Hepatocyte (in vitro differentiated cells): ENCODE measurements at regions not wholly inside any gene's neighbourhood (a gene's known extent, or its start where the extent isn't known, plus 50 kb on each side); places are given as distances from the start of the nearest gene placed in this dataset.

ENCODE experiments used
- CTCF ChIP-seq: fragments of 200-600 bp; sonication (generic); IDR thresholded peaks from 2 replicates; pipeline ENCODE4 v1.5.1; 2016; ENCODE audit warnings: antibody characterized with exemption, mild to moderate bottlenecking; ENCODE audit not compliant: poor library complexity
- EZH2 ChIP-seq: fragments of 200-600 bp; sonication (generic); IDR thresholded peaks from 2 replicates; pipeline ENCODE4 v1.6.1; 2016; ENCODE audit warnings: antibody characterized with exemption, mild to moderate bottlenecking, borderline replicate concordance
- EZH2phosphoT487 ChIP-seq: fragments of 200-600 bp; sonication (generic); IDR thresholded peaks from one replicate; pipeline ENCODE4 v1.6.1; 2018; ENCODE audit warnings: antibody characterized with exemption, mild to moderate bottlenecking, low read depth, moderate library complexity; ENCODE audit not compliant: unreplicated experiment, severe bottlenecking

GRCh38 chr10:55474258-55474657 lies 673.2 kb upstream of the PCDH15 start:
- TF ChIP-seq CTCF = no peak
- no peak for TF ChIP-seq EZH2
- TF ChIP-seq EZH2phosphoT487 = no peak
